ENCODE measurements at regions not wholly inside any gene's neighbourhood (a gene's known extent, or its start where the extent isn't known, plus 50 kb on each side); places are given as distances from the start of the nearest gene placed in this dataset.

DNA sequence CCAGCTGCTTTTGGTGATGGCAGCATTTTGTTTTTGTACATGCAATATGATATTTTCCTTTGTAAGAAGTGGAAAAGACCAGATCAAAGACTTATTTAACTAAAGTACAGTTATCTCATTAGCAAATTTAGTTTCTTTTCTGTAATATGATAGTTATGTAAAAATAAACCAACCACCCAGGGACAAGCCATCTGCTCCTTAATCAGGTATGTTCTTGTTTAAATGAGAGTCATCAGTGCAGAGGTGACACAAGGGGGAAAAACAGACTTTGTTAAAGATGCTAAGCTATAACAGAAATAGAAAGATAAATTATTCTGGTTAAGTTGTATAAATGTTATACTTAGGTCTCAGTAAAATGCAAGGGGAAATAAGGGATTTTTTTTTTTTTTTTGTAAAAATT is 805.7 kb upstream of the SEMA6A start:
- DNase-seq, result no peak
- H3K4me1 ChIP-seq, result no peaks in the 10 kb centered on the region
- no peaks in the 10 kb centered on the region for H3K27me3 ChIP-seq
- H3K27ac ChIP-seq, result no peak overlapping the region
- intact Hi-C loops (cut with DNase I; ENCODE audit: low total_unique reads), result no loop called here
- H3K4me3 ChIP-seq, result no peak overlapping the region
- H3K36me3 ChIP-seq, result no peaks in the 10 kb centered on the region
- no peaks in the 10 kb centered on the region for H3K9me3 ChIP-seq
- TF ChIP-seq, protein P1, sequence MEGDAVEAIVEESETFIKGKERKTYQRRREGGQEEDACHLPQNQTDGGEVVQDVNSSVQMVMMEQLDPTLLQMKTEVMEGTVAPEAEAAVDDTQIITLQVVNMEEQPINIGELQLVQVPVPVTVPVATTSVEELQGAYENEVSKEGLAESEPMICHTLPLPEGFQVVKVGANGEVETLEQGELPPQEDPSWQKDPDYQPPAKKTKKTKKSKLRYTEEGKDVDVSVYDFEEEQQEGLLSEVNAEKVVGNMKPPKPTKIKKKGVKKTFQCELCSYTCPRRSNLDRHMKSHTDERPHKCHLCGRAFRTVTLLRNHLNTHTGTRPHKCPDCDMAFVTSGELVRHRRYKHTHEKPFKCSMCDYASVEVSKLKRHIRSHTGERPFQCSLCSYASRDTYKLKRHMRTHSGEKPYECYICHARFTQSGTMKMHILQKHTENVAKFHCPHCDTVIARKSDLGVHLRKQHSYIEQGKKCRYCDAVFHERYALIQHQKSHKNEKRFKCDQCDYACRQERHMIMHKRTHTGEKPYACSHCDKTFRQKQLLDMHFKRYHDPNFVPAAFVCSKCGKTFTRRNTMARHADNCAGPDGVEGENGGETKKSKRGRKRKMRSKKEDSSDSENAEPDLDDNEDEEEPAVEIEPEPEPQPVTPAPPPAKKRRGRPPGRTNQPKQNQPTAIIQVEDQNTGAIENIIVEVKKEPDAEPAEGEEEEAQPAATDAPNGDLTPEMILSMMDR (IDR thresholded peaks at IDR 0.05), result no peak
- TF ChIP-seq POLR2AphosphoS5 (IDR thresholded peaks at IDR 0.05) (no peak), EP300 (IDR thresholded peaks at IDR 0.05) (no peak), POLR2A (IDR thresholded peaks at IDR 0.05) (no peak)

DNA sequence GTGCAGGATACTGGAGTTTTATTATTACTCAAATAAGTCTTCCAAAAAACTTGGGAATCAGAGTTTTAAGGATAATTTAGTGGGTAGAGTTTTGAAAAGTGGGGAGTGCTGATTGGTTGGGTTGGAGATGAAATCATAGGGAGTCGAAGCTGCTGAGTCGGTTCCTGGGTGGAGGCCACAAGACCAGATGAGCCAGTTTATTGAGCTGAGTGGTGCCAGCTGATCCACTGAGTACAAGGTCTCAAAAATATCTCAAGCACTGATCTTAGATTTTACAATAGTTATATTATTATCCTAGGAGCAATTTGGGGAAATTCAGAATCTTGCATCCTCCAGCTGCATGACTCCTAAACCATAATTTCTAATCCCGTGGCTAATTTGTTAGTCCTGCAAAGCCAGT is 804.9 kb upstream of the SEMA6A start:
- TF ChIP-seq EP300 (IDR thresholded peaks at IDR 0.05), result no peak
- no peak for TF ChIP-seq POLR2AphosphoS5 (IDR thresholded peaks at IDR 0.05)
- TF ChIP-seq POLR2A (IDR thresholded peaks at IDR 0.05), result no peak
- TF ChIP-seq, protein P1 (IDR thresholded peaks at IDR 0.05), result no peak
- no peak for DNase-seq
- Histone ChIP-seq H3K4me3 (no peak overlapping the region), H3K4me1 (no peaks in the 10 kb centered on the region), H3K27ac (no peak overlapping the region), H3K9me3 (no peaks in the 10 kb centered on the region), H3K27me3 (no peaks in the 10 kb centered on the region), H3K36me3 (no peaks in the 10 kb centered on the region)
- intact Hi-C loops (cut with DNase I; ENCODE audit: low total_unique reads), result no loop called here
- WGBS, 5 donors, result 63 to 92% (median 71%) methylated on average over 3 of the region's 3 CpGs

DNA sequence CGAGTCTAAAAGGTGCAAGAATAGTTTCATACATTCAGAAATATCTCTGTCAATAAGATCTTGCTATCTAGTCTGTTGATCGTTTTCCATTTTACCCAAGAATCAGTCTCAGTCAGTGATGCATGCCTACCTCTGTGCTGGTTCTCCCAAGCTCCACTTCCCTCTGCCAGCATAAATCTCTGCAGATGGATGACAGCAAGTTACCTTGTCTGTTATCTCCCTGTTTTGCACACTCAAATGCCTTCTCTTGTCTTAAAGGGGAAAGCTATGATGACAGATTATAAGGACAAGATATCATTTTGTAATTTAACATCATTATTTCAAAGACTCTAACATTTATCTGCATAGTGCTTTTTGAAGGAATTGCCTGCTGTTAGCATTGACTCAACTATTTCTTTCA is 802.1 kb upstream of the SEMA6A start:
- no peak for TF ChIP-seq EP300 (IDR thresholded peaks at IDR 0.05)
- no peak for TF ChIP-seq POLR2A (IDR thresholded peaks at IDR 0.05)
- TF ChIP-seq, protein P1 (IDR thresholded peaks at IDR 0.05), result no peak
- TF ChIP-seq POLR2AphosphoS5 (IDR thresholded peaks at IDR 0.05), result no peak
- Histone ChIP-seq H3K27ac (no peak overlapping the region), H3K36me3 (no peaks in the 10 kb centered on the region), H3K4me3 (no peak overlapping the region), H3K27me3 (no peaks in the 10 kb centered on the region), H3K4me1 (no peaks in the 10 kb centered on the region), H3K9me3 (no peaks in the 10 kb centered on the region)
- WGBS, 5 donors, result 39 to 51% (median 42%) methylated on average over 2 of the region's 2 CpGs
- intact Hi-C loops (cut with DNase I; ENCODE audit: low total_unique reads), result no loop called here
- DNase-seq, result no peak

DNA sequence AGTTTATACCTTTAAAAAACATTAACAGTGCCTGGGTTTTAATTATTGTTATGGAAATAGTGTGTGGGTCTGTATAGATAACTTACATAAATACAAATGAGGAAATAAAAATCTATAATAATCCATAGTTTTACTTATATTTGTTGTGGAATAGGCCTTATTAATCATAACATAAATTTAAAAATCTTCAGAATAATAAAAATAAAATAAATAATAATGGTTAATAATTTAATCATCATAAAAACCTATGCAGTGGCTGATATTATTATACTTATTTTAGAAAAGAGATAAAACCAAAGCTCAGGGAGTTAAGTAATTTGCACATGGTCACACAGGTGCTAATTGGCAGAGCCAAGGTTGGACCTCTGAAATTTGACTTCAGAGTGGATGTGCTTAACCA is 785.3 kb upstream of the SEMA6A start:
- no peaks in the 10 kb centered on the region for H3K36me3 ChIP-seq
- intact Hi-C loops (cut with DNase I; ENCODE audit: low total_unique reads), result no loop called here
- H3K27ac ChIP-seq, result no peak overlapping the region
- no peak overlapping the region for H3K4me3 ChIP-seq
- TF ChIP-seq EP300 (IDR thresholded peaks at IDR 0.05) (no peak), POLR2A (IDR thresholded peaks at IDR 0.05) (no peak), POLR2AphosphoS5 (IDR thresholded peaks at IDR 0.05) (no peak)
- TF ChIP-seq, protein P1 (IDR thresholded peaks at IDR 0.05), result no peak
- no peaks in the 10 kb centered on the region for H3K27me3 ChIP-seq
- H3K4me1 ChIP-seq, result no peaks in the 10 kb centered on the region
- DNase-seq, result no peak
- H3K9me3 ChIP-seq, result no peaks in the 10 kb centered on the region

DNA sequence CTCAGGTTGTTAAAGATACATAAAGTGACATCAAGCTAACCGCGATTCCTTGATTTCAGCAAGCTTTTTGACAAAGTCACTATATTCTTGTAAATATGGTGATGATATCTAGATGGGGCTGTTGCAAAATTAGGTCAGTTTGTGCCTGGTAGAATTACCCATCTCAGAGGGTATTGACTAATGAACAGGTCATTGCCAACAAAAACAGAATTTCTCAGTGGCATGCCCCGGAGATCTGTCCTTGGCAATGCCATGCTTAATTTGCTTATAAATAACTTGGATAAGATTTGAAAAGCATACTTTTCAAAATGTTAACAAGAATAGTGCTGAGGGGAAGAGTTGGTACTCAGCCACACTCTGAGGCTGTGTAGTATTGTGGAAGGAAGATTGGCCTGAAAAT is 783.3 kb upstream of the SEMA6A start:
- H3K27me3 ChIP-seq, result no peaks in the 10 kb centered on the region
- H3K27ac ChIP-seq, result no peak overlapping the region
- intact Hi-C loops (cut with DNase I; ENCODE audit: low total_unique reads), result no loop called here
- H3K36me3 ChIP-seq, result no peaks in the 10 kb centered on the region
- H3K9me3 ChIP-seq, result no peaks in the 10 kb centered on the region
- H3K4me1 ChIP-seq, result no peaks in the 10 kb centered on the region
- no peak overlapping the region for H3K4me3 ChIP-seq
- no peak for DNase-seq
- WGBS, 5 donors, result 62 to 75% (median 68%) methylated on average over 3 of the region's 3 CpGs
- TF ChIP-seq, protein P1 (IDR thresholded peaks at IDR 0.05), result no peak
- TF ChIP-seq POLR2AphosphoS5 (IDR thresholded peaks at IDR 0.05), result no peak
- TF ChIP-seq EP300 (IDR thresholded peaks at IDR 0.05), result no peak
- TF ChIP-seq POLR2A (IDR thresholded peaks at IDR 0.05), result no peak
